Astrocyte of the spinal cord (primary cell): ENCODE measurements at regions not wholly inside any gene's neighbourhood (a gene's known extent, or its start where the extent isn't known, plus 50 kb on each side); places are given as distances from the start of the nearest gene placed in this dataset.

Source experiments
- DNase-seq: peaks from one replicate; pipeline ENCODE4 v3.0.0; 2011; ENCODE audit warnings: low read depth, low spot score
- H3K4me3 ChIP-seq: 2 replicates; pipeline ENCODE4 v1.5.1; 2011; ENCODE audit warnings: low read depth, mild to moderate bottlenecking, low read length, moderate library complexity
- CTCF ChIP-seq: IDR thresholded peaks from 2 replicates; pipeline ENCODE4 v1.5.1; 2012; ENCODE audit warnings: low read depth, mild to moderate bottlenecking, low read length, inconsistent platforms
- in situ Hi-C: cut with HindIII; loops from 2 replicates; pipeline ENCODE4 v1.10.0; 2017; ENCODE audit warnings: low sequenced_read_pairs

- peak; percentile 6 for TF ChIP-seq CTCF
- in situ Hi-C loops, result no loop called here
- no peak for DNase-seq
- no peak overlapping the region for H3K4me3 ChIP-seq
Observed at GRCh38 chr3:182248349-182248880, 536.7 kb downstream of the SOX2 start.

DNA sequence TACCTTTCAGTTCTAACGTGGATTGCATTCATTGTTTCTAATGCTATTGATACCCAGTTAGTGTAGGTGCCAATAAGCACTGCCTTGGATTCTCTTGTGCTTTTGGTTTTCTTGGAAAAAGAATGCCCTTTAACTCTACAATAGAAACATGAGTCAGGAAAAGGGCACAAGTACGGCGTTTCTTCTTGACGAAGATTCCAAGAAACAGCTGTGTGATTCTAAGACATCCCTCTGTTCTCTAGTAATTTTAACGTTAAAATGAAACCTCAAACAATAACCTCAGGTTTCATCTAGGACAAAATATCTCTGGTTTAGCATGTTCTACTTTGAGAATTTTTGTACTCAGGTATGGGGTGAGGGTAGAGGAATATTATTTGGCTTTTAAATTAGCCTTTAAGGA, 540.5 kb upstream of the ATP11B start:
- no peak overlapping the region for H3K4me3 ChIP-seq
- DNase-seq, result no peak
- TF ChIP-seq CTCF, result no peak
- in situ Hi-C loops, result no loop called here

DNA sequence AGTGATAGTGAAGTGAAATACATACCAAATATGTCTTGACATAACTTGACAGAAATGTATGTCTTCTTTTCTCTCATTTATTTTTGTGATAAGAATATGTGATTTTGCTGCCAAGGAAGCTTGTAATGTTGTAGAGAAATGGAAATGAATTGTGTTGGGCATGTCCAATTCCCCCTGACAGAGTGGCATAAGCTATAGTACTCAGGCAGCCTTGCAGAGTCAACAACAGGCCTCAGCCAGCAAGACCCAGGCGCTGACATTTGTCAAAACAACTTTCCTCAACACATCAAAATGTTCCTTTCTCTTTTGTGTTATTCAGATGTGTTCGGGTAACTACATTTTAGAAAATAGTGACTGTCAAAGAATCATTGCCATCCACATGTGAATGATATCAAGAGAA, 538.1 kb upstream of the ATP11B start:
- no peak for DNase-seq
- in situ Hi-C loops, result no loop called here
- TF ChIP-seq CTCF, result no peak
- H3K4me3 ChIP-seq, result no peak overlapping the region

DNA sequence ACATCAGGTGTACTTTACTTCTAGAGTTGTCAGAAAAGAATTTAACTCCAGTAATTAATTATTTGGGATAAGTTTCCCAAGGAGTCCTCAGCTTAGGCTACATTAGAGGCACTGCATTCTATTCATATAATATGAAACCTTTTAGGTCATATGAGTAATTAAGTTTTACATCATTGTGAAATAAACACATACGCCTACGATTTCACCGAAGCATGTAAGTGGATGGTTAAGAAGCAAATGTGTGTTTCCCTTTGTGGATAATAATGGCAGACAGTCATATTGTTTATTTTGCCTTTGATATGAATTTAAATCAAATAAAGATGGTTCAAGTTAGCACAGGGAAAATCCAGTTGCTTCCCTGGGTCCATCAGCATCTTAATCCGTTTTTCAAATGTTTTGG, 535.9 kb upstream of the ATP11B start:
- in situ Hi-C loops, result no loop called here
- DNase-seq, result no peak
- no peak for TF ChIP-seq CTCF
- H3K4me3 ChIP-seq, result no peak overlapping the region

DNA sequence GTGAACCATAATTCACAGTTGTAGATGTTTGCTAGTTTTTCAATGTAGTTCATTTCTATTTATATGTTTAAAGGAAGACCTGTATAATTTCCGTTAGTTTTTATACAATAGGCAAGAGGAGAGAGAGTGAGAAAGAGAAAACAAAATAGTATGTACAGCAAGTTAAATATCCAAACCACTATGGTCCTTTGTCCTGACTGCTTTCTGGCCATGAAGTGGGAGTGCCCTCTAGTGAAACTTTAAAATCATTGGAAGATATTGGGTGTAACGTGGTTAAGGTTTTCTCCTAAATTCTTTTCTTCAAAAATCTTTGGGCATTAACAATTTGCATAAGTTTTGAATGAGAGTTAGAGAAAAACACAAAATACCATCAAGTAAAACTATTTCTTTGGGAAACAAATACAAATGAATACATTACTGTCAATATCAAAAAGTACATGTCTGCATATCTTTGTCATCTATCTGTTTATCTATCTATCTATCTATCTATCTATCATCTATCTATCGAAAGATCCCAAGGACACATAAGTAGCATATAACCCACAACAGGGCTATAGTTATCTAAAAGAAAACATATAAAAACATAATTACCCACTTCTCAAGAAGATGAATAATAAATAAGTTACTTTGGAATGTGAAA, 534.6 kb upstream of the ATP11B start:
- DNase-seq, result peak; percentile 71
- in situ Hi-C loops, result no loop called here
- no peak overlapping the region for H3K4me3 ChIP-seq
- TF ChIP-seq CTCF, result peak; percentile 65

DNA sequence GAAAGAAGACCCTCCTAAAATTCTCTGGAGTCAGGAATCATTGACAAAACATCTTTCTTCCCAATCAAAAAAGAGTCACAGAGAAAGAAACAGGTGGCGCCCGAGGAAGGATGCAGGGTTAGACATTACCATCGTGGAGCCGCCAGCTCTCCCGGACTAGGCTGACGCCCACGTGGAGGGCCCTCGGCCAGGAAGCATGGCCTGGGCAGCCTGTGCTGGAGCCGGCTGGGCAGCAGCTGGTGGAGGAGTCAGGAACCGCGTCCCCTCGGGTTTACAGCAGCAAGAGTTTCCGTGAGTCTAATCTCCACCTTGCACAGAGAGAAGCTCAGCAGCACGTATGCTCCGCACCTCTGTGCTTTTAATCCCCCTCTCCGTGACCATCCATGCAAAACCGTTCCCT, 533.7 kb upstream of the ATP11B start:
- no peak overlapping the region for H3K4me3 ChIP-seq
- in situ Hi-C loops, result no loop called here

More for the DNA sequence above, 533.7 kb upstream of the ATP11B start:
- no peak for TF ChIP-seq CTCF
- DNase-seq, result no peak
